T-cell (primary cell): ENCODE measurements at regions not wholly inside any gene's neighbourhood (a gene's known extent, or its start where the extent isn't known, plus 50 kb on each side); places are given as distances from the start of the nearest gene placed in this dataset.
"Not testable (repeated sequence)": the region's sequence is repeated elsewhere in the genome, so short reads cannot be mapped to it uniquely, and the experiment has no call there.

Experiments used
- ATAC-seq, 4 experiments: fragments of 200-7000 bp in 3 of 4; fragments of 150-1000 bp in 1 of 4; cut with Tn5 transposase; replicated peaks in 1 of 4; 1 replicate in 3 of 4; 2 replicates in 1 of 4; pipeline ENCODE4 v1.10.0; 2021; ENCODE audit warnings: moderate library complexity in 3 of 4, mild to moderate bottlenecking in 2 of 4, moderate number of reproducible peaks in 1 of 4
- CTCF ChIA-PET, 2 donors: fragments of 300-600 bp; sonication (Branson Sonifier 250); formaldehyde crosslinking; loops; one replicate each; lab custom pipeline; 2022; ENCODE audit warnings: antibody characterized with exemption in 2 of 2; lab: Charles Lee
- POLR2A ChIA-PET, 2 donors: fragments of 300-600 bp; sonication (Branson Sonifier 250); formaldehyde crosslinking; loops; one replicate each; lab custom pipeline; 2022; ENCODE audit warnings: antibody characterized with exemption in 2 of 2; lab: Charles Lee
- DNase-seq, 35 experiments: peaks; one replicate each; pipeline versions ENCODE4 v3.0.0 to v3.0.0-alpha.2; 2013 to 2023
- H3K27ac ChIP-seq: one replicate; pipeline ENCODE4 v1.5.1; 2013; ENCODE audit warnings: low read length
- H3K27me3 ChIP-seq, 2 experiments: replicated peaks in 1 of 2; 1 replicate in 1 of 2; 2 replicates in 1 of 2; pipeline versions ENCODE4 v1.6.1 to v1.7.0; 2013; ENCODE audit warnings: low read length in 1 of 2, mixed read lengths in 1 of 2; ENCODE audit not compliant: control insufficient read depth in 2 of 2, insufficient read depth in 2 of 2; ENCODE audit errors: extremely low read depth in 1 of 2
- H3K36me3 ChIP-seq, 2 donors: 1 replicate in 1 of 2; 2 replicates in 1 of 2; pipeline versions ENCODE4 v1.6.1 to v1.7.0; 2013; ENCODE audit warnings: low read length in 1 of 2; ENCODE audit not compliant: control insufficient read depth in 2 of 2, insufficient read depth in 1 of 2; ENCODE audit errors: extremely low read depth in 1 of 2
- H3K4me1 ChIP-seq, 2 experiments: 1 replicate in 1 of 2; 2 replicates in 1 of 2; pipeline versions ENCODE4 v1.6.1 to v1.7.0; 2013; ENCODE audit warnings: low read length in 2 of 2, mixed read lengths in 1 of 2; ENCODE audit not compliant: insufficient read depth in 2 of 2, control insufficient read depth in 1 of 2; ENCODE audit errors: extremely low read depth in 1 of 2
- H3K4me3 ChIP-seq, 2 donors: 1 replicate in 1 of 2; 2 replicates in 1 of 2; pipeline versions ENCODE4 v1.5.1 to v1.7.0; 2013; ENCODE audit warnings: mild to moderate bottlenecking in 2 of 2, low read length in 1 of 2, moderate library complexity in 1 of 2; ENCODE audit not compliant: control insufficient read depth in 1 of 2; ENCODE audit errors: extremely low read depth in 1 of 2
- H3K9me3 ChIP-seq: 2 replicates; pipeline ENCODE4 v1.7.0; 2013
- H3K27ac Mint-ChIP-seq, 2 donors: one replicate each; pipeline ENCODE4 v1.8.0; 2020 to 2021; ENCODE audit warnings: mild to moderate bottlenecking in 2 of 2, mixed read lengths in 2 of 2
- H3K27me3 Mint-ChIP-seq, 2 donors: one replicate each; pipeline ENCODE4 v1.8.0; 2021 to 2022; ENCODE audit warnings: mixed read lengths in 2 of 2
- H3K36me3 Mint-ChIP-seq: one replicate; pipeline ENCODE4 v1.8.0; 2021; ENCODE audit warnings: mixed read lengths
- H3K4me1 Mint-ChIP-seq, 3 donors: one replicate each; pipeline ENCODE4 v1.8.0; 2020 to 2022; ENCODE audit warnings: mixed read lengths in 3 of 3, mild to moderate bottlenecking in 1 of 3
- H3K4me3 Mint-ChIP-seq, 3 donors: one replicate each; pipeline ENCODE4 v1.8.0; 2020 to 2022; ENCODE audit warnings: mild to moderate bottlenecking in 3 of 3, mixed read lengths in 3 of 3, moderate library complexity in 3 of 3
- H3K9me3 Mint-ChIP-seq, 3 donors: one replicate each; pipeline ENCODE4 v1.8.0; 2020 to 2022; ENCODE audit warnings: mixed read lengths in 3 of 3
- WGBS: methylation state at CpG from one replicate; pipeline ENCODE4 v1.1.5; 2013; ENCODE audit warnings: missing lambda C conversion rate; ENCODE audit not compliant: insufficient coverage; 5-methylcytosine and 5-hydroxymethylcytosine counted together

- DNase-seq (peak; percentile 11 to 75 (median 54)), ATAC-seq (peak; percentile 47 to 65 (median 60))
- peaks cover 6 to 10% (median 10%) of the 10 kb centered on the region in 3 donors for H3K4me1 Mint-ChIP-seq
- H3K4me1 ChIP-seq, result peaks cover 0 to 10% of the 10 kb centered on the region in 2 experiments
- peaks cover 0 to 24% of the 10 kb centered on the region in 2 experiments for H3K27me3 ChIP-seq
- H3K36me3 ChIP-seq, H3K36me3 Mint-ChIP-seq, H3K9me3 ChIP-seq, H3K27ac ChIP-seq, POLR2A ChIA-PET, H3K27ac Mint-ChIP-seq, H3K9me3 Mint-ChIP-seq: not testable (repeated sequence)
- CTCF ChIA-PET, result interaction anchor here (0.6 to 1.0 kb wide), 3 partner anchors 70 to 160 kb away, joined by 3 to 5 read pairs (median 3); no protein-coding TSS in a partner anchor
- peak overlapping the region; percentile 46 to 47 for H3K4me3 ChIP-seq
- WGBS, result 1% methylated on average over 80 of the region's 81 CpGs
- H3K27me3 Mint-ChIP-seq, result peaks cover 21 to 38% of the 10 kb centered on the region in 2 donors
- peak overlapping the region; percentile 61 to 82 (median 65) for H3K4me3 Mint-ChIP-seq
These were observed 88.1 kb downstream of the DEFB131A start for GRCh38 chr4:9532134-9532862.

DNA sequence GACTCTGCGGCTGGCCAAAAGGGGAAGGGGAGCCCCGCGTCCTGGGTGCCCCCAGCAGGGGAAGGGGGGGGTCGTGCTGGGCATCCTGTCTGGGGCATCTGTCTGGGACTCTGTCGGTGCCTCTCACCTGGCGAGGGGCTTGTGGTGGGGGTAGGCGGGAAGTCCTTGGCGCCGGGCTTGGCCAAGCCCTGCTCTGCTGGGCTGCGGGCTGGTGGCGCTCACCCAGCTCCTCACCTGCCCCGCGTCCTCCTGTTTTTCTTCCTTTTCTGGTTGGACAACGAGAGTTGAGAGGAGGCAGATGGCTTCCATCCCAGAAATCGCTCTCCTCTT lies 88.6 kb downstream of the DEFB131A start:
- H3K4me3 Mint-ChIP-seq, result peak overlapping the region; percentile 61 to 82 (median 65)
- peak overlapping the region; percentile 46 to 47 for H3K4me3 ChIP-seq
- POLR2A ChIA-PET, H3K9me3 ChIP-seq, ATAC-seq, H3K36me3 ChIP-seq, H3K36me3 Mint-ChIP-seq, H3K9me3 Mint-ChIP-seq, H3K27ac Mint-ChIP-seq, DNase-seq, H3K27ac ChIP-seq: not testable (repeated sequence)
- H3K27me3 ChIP-seq, result peaks cover 0 to 22% of the 10 kb centered on the region in 2 experiments
- WGBS, result 5% methylated on average over 4 of the region's 15 CpGs
- peaks cover 6 to 10% (median 10%) of the 10 kb centered on the region in 3 donors for H3K4me1 Mint-ChIP-seq
- CTCF ChIA-PET, result interaction anchor here in 1 of 2 donors (0.6 kb wide), 1 partner anchor 123 kb away, joined by 3 read pairs; no protein-coding TSS in a partner anchor
- peaks cover 26 to 41% of the 10 kb centered on the region in 2 donors for H3K27me3 Mint-ChIP-seq
- peaks cover 0 to 10% of the 10 kb centered on the region in 2 experiments for H3K4me1 ChIP-seq

- POLR2A ChIA-PET, H3K27ac Mint-ChIP-seq, H3K9me3 Mint-ChIP-seq, H3K4me1 Mint-ChIP-seq, H3K27ac ChIP-seq, H3K36me3 ChIP-seq, CTCF ChIA-PET, H3K4me3 Mint-ChIP-seq, H3K4me3 ChIP-seq, H3K36me3 Mint-ChIP-seq, H3K4me1 ChIP-seq, H3K9me3 ChIP-seq, ATAC-seq, DNase-seq: not testable (repeated sequence)
- H3K27me3 Mint-ChIP-seq, result peaks cover 11 to 12% of the 10 kb centered on the region in 2 donors
- 87% methylated on average over 5 of the region's 9 CpGs for WGBS
- peaks cover 0 to 11% of the 10 kb centered on the region in 2 experiments for H3K27me3 ChIP-seq
These were observed 92.9 kb downstream of the DEFB131A start for GRCh38 chr4:9537101-9537500.

- H3K4me1 ChIP-seq, H3K4me3 Mint-ChIP-seq, H3K36me3 Mint-ChIP-seq, H3K27me3 Mint-ChIP-seq, H3K27ac ChIP-seq, POLR2A ChIA-PET, DNase-seq, CTCF ChIA-PET, H3K9me3 Mint-ChIP-seq, H3K4me1 Mint-ChIP-seq, H3K4me3 ChIP-seq, H3K9me3 ChIP-seq, ATAC-seq, H3K27ac Mint-ChIP-seq, H3K27me3 ChIP-seq, H3K36me3 ChIP-seq: not testable (repeated sequence)
- 91% methylated on average over 2 of the region's 5 CpGs for WGBS
These were observed 95.8 kb downstream of the DEFB131A start for GRCh38 chr4:9539939-9540520.

- not testable (repeated sequence) for ATAC-seq
These were observed 97.2 kb downstream of the DEFB131A start for GRCh38 chr4:9541388-9541915.

DNA sequence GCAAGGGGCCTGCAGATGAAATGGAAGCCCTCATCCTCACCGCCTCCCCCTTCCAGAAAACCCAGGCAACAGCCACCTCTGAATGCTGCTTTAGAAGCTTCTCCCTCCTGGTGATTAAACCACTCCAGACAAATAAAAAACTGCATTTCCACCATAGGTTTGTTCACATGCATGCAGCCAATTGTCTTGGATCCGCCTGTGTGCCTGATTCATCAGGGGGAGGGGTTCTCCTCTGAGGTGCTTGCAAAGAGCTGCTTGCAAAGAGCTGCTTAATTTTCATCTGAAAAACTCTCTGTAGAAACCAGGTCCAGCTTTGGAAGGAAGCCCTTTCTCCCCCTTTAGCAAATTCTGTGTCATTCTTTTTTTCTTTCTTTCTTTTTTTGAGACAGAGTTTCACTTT lies 100.6 kb downstream of the DEFB131A start:
- H3K9me3 ChIP-seq, POLR2A ChIA-PET, ATAC-seq, H3K4me1 Mint-ChIP-seq, H3K4me3 ChIP-seq, H3K36me3 ChIP-seq, H3K27ac Mint-ChIP-seq, DNase-seq, H3K4me3 Mint-ChIP-seq, H3K27me3 ChIP-seq, CTCF ChIA-PET, H3K4me1 ChIP-seq, H3K36me3 Mint-ChIP-seq, H3K9me3 Mint-ChIP-seq, H3K27ac ChIP-seq: not testable (repeated sequence)
- 100% methylated on average over 1 of the region's 2 CpGs for WGBS
- H3K27me3 Mint-ChIP-seq, result peaks cover 8 to 11% of the 10 kb centered on the region in 2 donors

More at GRCh38 chr4:9541388-9541915, 97.2 kb downstream of the DEFB131A start:
- DNase-seq, H3K4me3 Mint-ChIP-seq, H3K4me1 ChIP-seq, H3K9me3 ChIP-seq, H3K36me3 Mint-ChIP-seq, POLR2A ChIA-PET, H3K27me3 ChIP-seq, H3K27ac Mint-ChIP-seq, H3K27me3 Mint-ChIP-seq, H3K9me3 Mint-ChIP-seq, H3K27ac ChIP-seq, H3K36me3 ChIP-seq, H3K4me3 ChIP-seq, H3K4me1 Mint-ChIP-seq: not testable (repeated sequence)
- WGBS, result no CpG with 5 or more reads among the region's 3 CpGs
- CTCF ChIA-PET, result interaction anchor here in 1 of 2 donors (0.6 kb wide), 1 partner anchor 31 kb away, joined by 3 read pairs; no protein-coding TSS in a partner anchor
